OCI-M2 (cell line): ENCODE measurements at regions not wholly inside any gene's neighbourhood (a gene's known extent, or its start where the extent isn't known, plus 50 kb on each side); places are given as distances from the start of the nearest gene placed in this dataset.

Experiments used
- DNase-seq: peaks from one replicate; lab custom pipeline; 2025; ENCODE audit not compliant: unreplicated experiment; lab: John Stamatoyannopoulos, UW

DNA sequence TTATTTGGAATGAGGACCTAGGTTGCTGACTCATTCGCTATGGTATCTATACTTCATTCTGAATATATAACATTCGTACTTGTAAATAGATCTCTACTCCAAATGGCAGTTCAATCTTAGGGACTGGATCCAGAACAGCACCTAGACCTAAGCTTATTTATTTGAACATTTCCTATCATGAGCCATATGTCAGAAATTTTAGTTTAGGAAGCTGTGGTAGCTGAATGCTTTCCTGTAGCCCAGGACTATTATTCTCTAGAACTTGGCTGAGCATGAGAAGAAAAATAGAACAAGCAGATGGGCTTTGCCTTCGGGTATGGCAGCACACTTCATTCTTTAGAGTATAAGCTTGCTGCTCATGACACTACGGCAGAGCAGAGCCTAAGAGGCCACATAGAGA lies 1114.4 kb upstream of the B3GALT2 start:
- no peak for DNase-seq

DNA sequence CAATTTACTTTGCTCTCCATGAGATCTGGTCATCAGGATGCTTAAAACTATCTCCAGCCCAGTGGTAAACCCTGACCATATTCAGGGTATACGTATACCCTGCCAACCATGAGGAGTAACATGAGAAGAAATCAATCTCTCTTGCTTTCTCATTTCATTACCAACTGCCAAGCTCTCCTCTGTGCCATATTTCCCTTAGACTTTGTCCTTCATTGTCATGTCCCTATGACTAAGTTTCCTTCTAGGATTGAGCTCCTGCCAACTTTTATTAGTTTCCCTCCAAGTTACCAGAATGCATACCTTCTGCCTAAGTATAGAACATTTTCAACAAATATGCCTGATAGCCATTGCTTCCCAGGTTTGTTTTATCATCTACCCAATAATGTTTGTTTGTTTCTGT lies 1113.9 kb upstream of the B3GALT2 start:
- no peak for DNase-seq

DNA sequence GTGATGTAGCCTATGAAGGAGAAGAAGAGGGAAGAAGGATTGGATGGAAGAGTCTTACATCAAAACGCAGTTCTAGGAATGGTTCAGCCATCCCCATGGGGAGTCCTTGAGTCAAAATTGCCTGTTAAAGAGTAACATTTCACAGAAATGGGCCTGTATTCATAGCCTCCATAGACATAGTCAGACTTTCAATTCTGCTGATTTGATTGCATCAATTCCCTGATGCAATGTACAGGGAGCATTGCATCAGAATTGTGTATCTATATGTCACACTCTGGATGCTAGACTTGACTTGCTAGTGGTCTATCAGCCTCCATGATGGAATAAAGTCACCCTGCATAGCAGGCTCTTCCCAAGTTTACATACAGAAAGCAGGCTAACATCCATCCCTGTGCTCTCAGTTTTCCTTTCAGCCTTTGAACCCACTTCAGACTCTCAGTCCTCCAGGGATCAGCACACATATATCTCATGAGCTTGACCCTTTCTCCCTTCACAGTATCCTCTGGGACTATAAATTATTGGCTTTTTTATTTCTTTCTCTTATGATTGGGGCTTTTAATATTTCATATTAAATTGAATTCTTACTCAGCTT lies 1111.7 kb upstream of the B3GALT2 start:
- DNase-seq: no peak

DNA sequence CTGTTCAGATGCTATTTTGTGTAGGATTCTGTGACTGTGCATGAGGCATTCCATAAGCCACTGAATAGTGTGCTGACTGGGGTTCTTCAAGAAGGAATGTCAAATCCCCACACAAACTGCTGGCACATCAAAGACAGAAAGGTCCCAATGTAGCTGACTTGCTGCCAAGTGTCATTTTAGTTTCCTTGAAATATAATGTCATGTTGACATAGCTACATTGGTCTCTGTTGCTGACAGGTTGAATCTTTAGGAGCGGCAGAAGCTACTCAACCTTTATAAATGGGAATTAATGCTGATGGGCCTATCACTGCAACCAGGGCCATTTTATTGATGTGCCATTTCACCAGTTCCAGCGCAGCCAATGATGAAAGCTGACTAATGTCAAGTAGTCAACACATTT lies 1110.7 kb upstream of the B3GALT2 start:
- DNase-seq: no peak

DNA sequence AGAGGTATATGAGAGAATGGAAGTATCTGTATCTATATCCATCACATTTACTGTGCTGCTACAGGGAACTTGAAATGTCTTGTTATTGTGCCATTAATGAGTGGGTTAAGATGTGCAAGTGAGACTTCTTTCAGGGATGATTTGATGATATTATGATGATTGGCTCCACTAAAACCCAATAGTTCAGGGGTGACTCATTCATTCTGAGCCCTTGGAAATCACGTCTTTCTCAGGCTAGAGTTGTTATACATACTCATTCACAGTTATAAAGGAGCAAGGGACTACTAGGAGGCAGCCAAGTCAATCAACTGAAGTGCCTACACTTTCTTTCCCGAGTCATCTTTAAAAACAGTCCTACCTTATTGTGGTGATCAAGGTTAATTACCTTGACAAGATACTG lies 1109.8 kb upstream of the B3GALT2 start:
- no peak for DNase-seq

DNA sequence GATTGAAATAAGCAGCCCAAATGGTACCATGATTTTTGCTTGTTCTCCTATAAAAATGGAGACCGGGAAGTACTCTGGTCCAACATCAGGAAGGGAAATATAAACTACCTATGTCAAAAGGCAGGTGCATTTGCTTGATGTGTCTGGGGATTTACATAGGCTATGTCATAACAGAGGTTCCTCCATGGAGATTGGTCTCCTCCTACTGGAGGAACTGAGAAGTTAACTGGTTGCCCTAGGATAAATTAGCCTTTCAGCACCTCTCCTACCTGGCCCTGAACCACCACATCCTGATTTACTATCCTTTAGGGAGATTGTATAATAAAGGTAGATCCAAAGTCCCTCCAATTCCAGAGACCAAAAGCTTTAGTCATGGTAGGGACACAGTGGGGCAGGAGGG lies 1109.3 kb upstream of the B3GALT2 start:
- no peak for DNase-seq

DNA sequence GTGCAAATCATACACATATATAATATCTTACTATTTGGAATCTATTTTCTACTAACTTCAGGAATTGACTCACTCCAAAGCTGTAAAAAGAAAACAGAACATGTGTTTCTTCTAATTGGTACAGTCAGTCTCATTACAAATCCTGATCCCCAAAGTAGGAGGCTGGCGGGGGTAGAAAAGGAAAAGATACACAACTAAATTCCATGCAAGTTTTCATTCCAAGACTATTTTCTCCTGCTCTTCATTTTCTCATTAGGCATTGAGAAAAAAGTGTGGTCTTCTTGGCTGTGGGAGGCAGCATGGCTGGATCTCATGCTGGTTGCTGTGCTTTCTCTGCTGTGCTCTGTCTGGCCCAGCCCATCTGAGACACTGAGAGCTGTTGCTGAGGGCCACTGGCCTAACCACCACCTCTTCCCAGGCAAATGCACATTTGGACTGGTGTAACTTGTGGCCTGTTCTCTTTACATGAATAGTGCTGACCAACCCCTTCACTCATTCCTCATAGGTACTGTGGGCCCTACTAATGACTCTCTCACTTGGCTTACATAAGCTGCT lies 1107.5 kb upstream of the B3GALT2 start:
- DNase-seq: no peak

DNA sequence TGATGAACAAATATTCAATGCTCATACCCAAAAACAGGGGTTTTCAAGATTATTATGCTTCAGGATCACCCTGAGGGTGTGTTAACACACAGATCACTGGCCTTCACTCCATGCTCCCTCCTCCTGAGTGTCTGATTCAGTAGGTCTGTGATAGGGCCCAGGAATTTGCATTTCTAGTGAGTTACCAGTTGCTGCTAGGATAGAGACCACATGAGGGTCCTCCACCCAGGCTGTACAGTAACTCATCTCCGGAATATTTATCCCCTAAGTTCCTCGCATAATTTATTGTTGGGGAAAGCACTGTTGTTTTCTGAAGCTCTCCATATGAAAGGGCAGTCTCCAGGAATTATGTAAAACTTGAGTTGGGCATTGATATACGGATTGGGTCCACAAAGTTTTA lies 1106.6 kb upstream of the B3GALT2 start:
- no peak for DNase-seq

DNA sequence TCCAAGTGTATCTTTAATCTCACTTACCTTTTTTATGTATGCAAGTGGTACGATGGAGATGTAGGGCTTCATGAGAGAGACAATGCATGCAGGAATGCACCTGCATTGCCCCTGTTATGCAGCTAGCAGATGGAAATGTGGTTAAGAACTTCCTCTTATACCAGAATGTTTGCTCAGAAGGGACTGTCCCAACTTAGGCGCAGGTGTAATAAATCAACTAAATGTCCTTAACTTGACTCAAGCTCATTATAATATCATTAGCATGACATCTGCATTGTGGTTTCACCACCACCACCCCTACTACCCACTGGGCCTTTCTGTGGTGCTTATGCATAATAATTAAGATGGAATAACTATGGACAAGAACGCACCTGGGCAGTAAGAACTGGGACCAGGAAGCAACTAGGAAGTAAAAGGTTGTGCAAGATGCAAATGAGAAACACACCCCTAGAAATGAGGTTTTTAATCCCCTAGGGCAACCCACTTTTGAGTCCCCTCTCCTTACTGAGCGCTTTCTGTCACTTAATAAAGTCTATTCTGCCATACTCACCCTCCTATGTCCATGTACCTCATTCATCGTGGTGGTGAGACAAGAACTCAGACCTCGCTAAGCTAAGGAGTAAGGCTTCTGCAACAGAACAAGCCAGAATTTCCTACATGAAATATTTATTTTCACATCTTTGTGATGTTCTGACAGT lies 1103.3 kb upstream of the B3GALT2 start:
- DNase-seq: no peak

DNA sequence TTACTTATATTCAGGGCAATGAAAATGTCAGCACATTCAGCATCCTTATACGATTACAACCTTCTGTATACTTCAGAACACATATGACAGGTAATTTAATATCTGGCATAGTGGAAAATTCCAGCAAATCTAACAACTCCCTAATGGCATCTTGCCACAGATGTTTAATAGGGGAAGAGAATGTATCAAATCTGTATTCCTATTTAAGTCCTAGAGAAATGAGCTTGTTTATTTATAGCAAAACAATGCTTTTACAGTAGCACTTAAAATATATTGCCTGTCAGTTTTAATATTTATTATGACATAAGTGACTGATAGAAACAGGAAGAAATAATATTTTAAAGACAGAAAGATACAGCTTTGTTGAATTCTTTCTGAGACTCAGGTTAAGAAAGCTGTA lies 1101.8 kb upstream of the B3GALT2 start:
- DNase-seq: no peak

DNA sequence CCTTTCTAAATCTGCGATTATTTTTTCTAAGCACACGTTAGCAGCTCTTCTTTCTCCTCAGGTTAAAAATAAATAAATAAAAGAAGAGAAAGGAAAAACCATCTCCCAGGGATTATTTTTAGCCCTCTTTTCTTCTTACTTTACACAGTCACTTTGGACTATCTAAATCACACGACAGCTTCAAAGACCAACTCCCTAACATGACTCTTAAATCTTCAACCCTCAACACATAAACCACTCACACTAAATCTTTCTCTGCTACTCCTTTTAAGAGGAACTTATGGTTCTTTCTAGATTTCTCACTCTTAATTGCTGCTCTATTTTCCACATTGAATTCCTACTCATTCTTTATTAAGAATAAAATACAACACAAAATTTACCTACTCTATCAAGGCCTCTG lies 1095.0 kb upstream of the B3GALT2 start:
- no peak for DNase-seq

DNA sequence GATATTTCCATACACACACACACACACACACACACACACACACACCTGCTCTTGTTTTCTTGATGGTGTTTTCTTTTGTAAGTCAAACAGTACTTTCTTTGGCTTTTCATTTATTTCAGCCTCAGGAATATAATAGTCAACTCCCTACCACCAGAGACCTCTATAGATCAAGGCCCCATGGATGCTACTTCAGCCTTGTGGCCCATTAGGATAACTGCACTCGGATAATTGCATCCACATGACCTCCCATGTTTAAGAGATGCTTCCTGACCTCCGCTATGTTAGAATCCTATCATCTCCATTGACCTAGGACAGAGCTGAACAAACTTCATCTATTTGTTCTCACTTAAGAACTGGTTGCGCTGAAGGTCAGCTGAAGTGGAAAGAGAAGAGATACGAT lies 1094.0 kb upstream of the B3GALT2 start:
- no peak for DNase-seq

DNA sequence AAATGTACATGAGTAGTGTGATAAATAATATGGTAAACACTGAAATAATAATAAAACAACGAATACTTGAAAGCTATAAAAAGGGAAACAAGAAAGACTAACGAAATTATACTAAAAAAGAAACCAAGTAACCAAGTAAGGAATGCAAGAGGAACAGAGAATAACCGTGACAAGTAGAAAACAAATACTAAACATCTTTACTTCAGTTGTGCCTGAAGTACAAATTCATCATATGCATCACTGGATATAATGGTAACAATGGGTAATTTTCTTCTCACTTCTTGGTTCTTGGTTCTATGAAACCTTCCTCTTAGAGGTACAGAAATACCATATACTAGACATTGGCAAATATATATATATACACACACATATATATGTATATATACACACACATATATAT lies 1093.6 kb upstream of the B3GALT2 start:
- no peak for DNase-seq

DNA sequence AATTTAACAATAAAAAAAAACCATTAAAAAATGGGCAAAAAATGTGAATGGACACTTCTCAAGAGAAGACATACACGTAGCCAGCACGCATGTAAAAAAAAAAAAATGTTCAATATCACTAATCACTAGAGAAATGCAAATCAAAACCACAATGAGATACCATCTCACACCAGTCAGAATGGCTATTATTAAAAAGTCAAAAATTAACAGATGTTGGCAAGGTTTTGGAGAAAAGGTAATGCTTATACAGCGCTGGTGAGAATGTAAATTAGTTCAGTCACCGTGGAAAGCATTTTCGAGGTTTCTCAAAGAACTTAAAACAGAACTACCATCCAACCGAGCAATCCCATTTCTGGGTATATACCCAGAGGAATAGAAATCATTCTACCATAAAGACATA lies 1091.5 kb upstream of the B3GALT2 start:
- no peak for DNase-seq

DNA sequence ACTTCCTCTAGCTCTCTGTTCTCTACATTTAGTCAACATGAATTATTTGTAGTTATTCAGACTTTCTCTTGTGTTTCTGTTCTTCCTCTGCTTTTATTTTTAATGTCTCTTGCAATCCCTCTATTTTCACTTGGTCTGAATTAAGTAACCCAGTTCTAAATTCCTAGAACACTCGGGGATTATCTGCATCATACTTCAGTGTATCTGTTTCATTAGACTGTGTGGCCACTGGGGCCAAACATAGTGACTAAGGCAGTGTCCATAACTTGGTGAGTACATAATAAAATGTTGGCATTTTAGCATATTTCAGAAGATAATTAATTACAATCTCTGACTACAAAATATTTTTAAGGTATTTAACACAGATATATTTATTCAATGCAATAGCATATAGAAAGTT lies 1087.2 kb upstream of the B3GALT2 start:
- no peak for DNase-seq

DNA sequence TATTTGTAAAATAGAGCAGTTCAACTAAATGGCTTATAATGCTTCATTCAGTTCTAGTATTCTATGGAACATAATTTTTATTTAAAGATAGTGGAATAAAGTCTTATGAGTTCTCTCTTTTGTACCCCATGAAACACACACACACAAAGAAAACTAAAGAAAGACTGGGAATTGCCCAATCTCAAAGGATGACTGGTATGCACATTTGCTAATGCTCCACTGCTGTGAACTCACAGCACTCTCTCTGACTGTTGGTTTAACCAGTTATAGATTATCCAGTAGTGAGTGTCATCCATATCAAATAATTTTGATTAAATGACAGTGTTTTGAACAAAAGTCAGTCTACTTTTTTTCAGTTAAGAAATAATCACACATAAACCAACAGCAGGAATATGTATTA lies 1082.4 kb upstream of the B3GALT2 start:
- no peak for DNase-seq

DNA sequence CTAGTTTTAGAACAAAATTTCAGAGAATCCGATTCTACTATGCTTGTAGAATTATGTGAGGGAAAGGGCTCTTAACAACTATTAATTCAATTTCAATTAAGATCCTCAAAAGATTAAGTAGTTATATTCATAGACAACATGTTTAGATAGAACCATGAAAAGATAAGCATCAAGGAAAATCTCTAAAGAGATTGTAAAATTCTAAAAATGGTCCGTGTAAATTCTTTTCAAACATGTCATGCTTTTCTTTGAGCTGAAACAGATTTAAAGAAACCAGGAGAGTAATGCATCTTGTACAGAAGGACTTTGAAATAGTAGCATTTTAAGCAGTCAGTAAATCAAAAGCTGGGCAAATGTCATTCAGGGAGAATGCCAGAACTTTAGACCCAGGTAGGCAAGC lies 1080.6 kb upstream of the B3GALT2 start:
- no peak for DNase-seq

DNA sequence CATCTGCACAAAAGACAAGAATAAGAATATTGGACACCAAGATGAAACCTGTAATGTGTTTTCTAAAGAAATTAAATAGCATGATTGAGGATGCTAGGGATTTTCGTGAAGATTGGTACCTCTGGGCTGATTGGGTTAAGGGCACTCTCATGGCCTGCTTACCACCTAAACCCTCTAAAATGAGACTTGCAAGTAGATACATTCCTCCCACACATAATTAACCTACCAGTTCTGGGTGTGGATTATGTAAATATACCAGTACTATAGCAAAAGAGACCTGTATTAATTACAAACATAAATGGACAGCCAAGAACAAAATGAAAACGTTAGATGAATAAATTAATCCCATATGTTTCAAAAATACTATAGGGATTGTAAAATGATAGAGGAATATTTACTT lies 1069.6 kb upstream of the B3GALT2 start:
- no peak for DNase-seq

DNA sequence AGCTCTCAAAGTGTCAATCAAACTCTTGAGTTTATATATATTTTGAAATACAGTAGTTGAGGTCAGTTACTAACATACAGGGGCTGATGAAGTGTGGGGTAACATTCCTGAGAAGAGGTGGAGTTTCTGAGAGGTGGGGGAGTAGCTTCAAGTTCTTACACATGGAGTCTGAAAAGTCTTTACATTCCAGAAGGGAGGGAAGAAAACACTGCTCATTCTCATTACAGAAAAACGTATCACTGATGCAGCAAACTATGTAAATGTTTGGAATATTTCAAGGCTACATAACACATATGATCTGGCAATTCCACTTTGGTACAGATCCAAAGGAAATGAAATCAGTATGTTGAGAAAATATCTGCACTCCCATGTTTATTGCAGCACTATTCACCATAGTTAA lies 1065.8 kb upstream of the B3GALT2 start:
- no peak for DNase-seq

DNA sequence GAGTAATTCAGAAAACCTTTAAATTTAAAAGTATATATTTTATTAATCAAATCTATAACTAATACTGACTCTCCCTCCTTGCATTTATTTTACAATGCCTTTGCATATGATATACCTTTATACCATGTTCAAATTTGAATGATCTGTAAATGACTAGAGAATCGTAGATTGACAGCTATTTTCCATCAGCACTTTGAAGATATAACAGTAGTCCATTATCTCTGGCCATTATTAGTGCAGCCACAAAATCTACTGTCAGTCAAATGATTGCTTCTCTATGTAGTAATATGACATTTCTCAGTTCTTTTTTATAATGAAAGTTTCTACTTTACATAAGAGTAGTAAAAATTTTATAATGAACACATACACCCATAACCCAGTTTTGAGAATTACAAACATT lies 1054.8 kb upstream of the B3GALT2 start:
- DNase-seq: no peak

DNA sequence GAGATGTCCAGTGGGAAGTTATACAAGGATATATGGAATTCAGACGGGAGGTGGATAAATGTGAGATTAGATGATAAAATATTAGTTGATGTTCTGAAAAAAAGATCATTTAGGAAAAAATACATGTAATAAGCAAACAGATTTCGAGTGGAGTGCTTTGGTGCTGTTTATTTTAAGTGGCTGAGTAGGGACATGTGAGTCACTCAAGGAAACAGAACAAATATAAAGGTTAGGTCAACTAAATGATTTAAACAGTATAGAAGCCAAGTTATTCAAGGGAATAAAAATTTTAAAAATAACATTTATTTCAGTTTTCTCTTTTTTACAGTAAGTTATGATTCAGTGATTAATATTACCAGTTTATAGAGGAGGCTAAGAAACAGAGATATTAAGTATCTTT lies 1046.7 kb upstream of the B3GALT2 start:
- no peak for DNase-seq

DNA sequence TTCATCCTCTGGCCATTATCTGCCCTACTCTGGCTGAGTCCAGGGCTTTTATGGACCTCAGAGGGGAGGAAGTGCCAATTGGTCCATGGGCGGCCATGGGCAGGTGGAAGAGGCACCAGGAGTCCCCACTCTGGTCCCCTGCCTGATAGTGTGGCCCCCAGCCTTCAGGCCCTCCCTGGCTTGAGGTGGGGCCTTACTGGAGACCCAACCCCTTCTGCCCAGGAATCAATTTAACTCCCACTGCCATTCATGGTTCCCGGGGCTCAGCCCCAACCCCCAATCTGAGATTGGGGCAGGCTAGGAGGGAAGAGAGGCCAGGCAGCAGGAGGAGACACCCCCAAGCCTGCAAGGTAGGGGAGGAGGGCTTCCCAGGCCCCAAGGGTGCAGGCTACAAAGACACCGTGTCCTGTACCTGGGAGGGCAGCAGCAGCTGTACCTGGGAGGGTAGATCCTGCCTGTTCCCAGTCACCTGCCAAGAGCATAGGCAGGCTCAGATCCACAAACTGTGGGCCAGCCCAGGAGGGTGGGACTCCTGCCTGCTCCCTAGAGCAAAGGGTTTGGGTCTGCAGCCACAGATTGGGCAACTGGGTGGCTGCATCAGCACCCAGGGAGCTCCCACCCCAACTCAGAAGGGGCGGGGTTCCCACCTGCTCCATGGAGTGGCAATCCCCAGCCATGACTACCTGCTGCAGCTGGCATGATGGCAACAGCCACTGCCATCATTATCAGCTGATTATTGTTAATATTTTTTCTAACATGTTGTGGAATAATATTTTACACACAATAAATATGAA lies 1044.1 kb upstream of the B3GALT2 start:
- DNase-seq: no peak
